ENCODE measurements at regions not wholly inside any gene's neighbourhood (a gene's known extent, or its start where the extent isn't known, plus 50 kb on each side); places are given as distances from the start of the nearest gene placed in this dataset.

GRCh38 chr11:12599408-12600143, 74.6 kb upstream of the TEAD1 start (continued):
- TF ChIP-seq MTERF4 (CRISPR knock-in tag; IDR thresholded peaks at IDR 0.05) = no peak
- TF ChIP-seq SOX5 (CRISPR knock-in tag; IDR thresholded peaks at IDR 0.05; ENCODE audit: borderline replicate concordance) = peak; percentile 79; the same call in 1 of the 2 replicates
- TF ChIP-seq ZNF484 (CRISPR knock-in tag; IDR thresholded peaks at IDR 0.05; ENCODE audit: borderline replicate concordance, low read depth) = no peak
- 0 out of 2 replicates have a peak, but pooled peaks have one; percentile 69 for TF ChIP-seq SAFB2 (CRISPR knock-in tag; IDR thresholded peaks at IDR 0.05; ENCODE audit: borderline replicate concordance, low read depth)
- TF ChIP-seq ZBTB25 (CRISPR knock-in tag; IDR thresholded peaks at IDR 0.05) = peak; percentile 66
- TF ChIP-seq KDM1A (CRISPR knock-in tag; IDR thresholded peaks at IDR 0.05) = no peak
- TF ChIP-seq ZNF160 (CRISPR knock-in tag; IDR thresholded peaks at IDR 0.05) = no peak
- TF ChIP-seq TCF7 (IDR thresholded peaks at IDR 0.05; ENCODE audit: low read depth) = no peak
- TF ChIP-seq ATF2 (CRISPR knock-in tag; IDR thresholded peaks at IDR 0.05) = peak; percentile 92
- TF ChIP-seq ZNF761 (CRISPR knock-in tag; conservative IDR thresholded peaks at IDR 0.05) = no peak
- no peak for TF ChIP-seq ZNF326 (CRISPR knock-in tag; IDR thresholded peaks at IDR 0.05; ENCODE audit: borderline replicate concordance)
- no peak for TF ChIP-seq ZNF142 (CRISPR knock-in tag; IDR thresholded peaks at IDR 0.05)
- TF ChIP-seq ZKSCAN5 (CRISPR knock-in tag; IDR thresholded peaks at IDR 0.05) = no peak
- peak; percentile 93; the same call in 1 of the 2 replicates for TF ChIP-seq NFKB2 (CRISPR knock-in tag; IDR thresholded peaks at IDR 0.05; ENCODE audit: borderline replicate concordance)
- no peak for TF ChIP-seq CC2D1A (CRISPR knock-in tag; IDR thresholded peaks at IDR 0.05)
- no peak for TF ChIP-seq NFIB (CRISPR knock-in tag; IDR thresholded peaks at IDR 0.05; ENCODE audit: borderline replicate concordance)
- no peak for TF ChIP-seq HMGA1 (CRISPR knock-in tag; conservative IDR thresholded peaks at IDR 0.05)
- TF ChIP-seq KLF9 (CRISPR knock-in tag; IDR thresholded peaks at IDR 0.05; ENCODE audit: low read depth) = peak; percentile 58; the same call in 1 of the 2 replicates
- TF ChIP-seq CBX2 (IDR thresholded peaks at IDR 0.05; ENCODE audit: low read depth, low read length) = no peak
- no peak for TF ChIP-seq CBX2 (CRISPR knock-in tag; IDR thresholded peaks at IDR 0.05; ENCODE audit: low read depth)
- peak; percentile 83; the same call in 1 of the 2 replicates for TF ChIP-seq ZFP37 (CRISPR knock-in tag; IDR thresholded peaks at IDR 0.05; ENCODE audit: borderline replicate concordance)
- TF ChIP-seq ZFP90 (CRISPR knock-in tag; IDR thresholded peaks at IDR 0.05; ENCODE audit: borderline replicate concordance) = peak; percentile 84

All from HepG2 (cell line).